Pancreas (tissue), 10 donors: ENCODE measurements at regions not wholly inside any gene's neighbourhood (a gene's known extent, or its start where the extent isn't known, plus 50 kb on each side); places are given as distances from the start of the nearest gene placed in this dataset.

Experiments
- ATAC-seq, 4 donors: fragments of 200-7000 bp; cut with Tn5 transposase; one replicate each; pipeline versions ENCODE4 v1.8.0 to v1.9.1; 2020; ENCODE audit warnings: mild to moderate bottlenecking in 4 of 4, moderate library complexity in 4 of 4
- DNase-seq, 6 donors: peaks; one replicate each; pipeline ENCODE4 v3.0.0-alpha.2; 2020
- FAIRE-seq: peaks from 2 replicates; lab custom pipeline; 2012; peaks lifted over from hg19 to GRCh38; lab: Jason Lieb, UNC
- H3K27ac ChIP-seq, 4 donors: fragments of 200-600 bp; sonication (generic); 1 replicate in 3 of 4; 2 replicates in 1 of 4; pipeline versions ENCODE4 v1.5.0 to v1.8.0; 2020
- H3K27me3 ChIP-seq, 4 donors: fragments of 200-600 bp; one replicate each; pipeline ENCODE4 v1.8.0; 2021
- H3K36me3 ChIP-seq, 3 donors: fragments of 200-600 bp; sonication (generic) in 1 of 3; one replicate each; pipeline versions ENCODE4 v1.5.0 to v1.8.0; 2020 to 2021
- H3K4me1 ChIP-seq, 3 donors: fragments of 200-600 bp; one replicate each; pipeline ENCODE4 v1.8.0; 2021
- H3K4me3 ChIP-seq, 4 donors: fragments of 200-600 bp; sonication (generic) in 2 of 4; one replicate each; pipeline versions ENCODE4 v1.5.0 to v1.8.0; 2020 to 2021
- H3K9me3 ChIP-seq, 4 donors: fragments of 200-600 bp; one replicate each; pipeline ENCODE4 v1.8.0; 2021
- WGBS, 2 donors: extraction: QIAGEN DNeasy Blood & Tissue Kit; methylation state at CpG; one replicate each; pipeline ENCODE4 v1.1.7; 2013; 5-methylcytosine and 5-hydroxymethylcytosine counted together
- intact Hi-C, 3 donors: fragments of 100-400 bp; cut with DNase I; formaldehyde crosslinking; loops; one replicate each; pipeline versions ENCODE4 v1.11.1 to v1.14.2; 2022
- TF ChIP-seq, protein P1 (sequence below), 4 donors: fragments of 200-600 bp; sonication (generic) in 3 of 4; IDR thresholded peaks; one replicate each; pipeline versions ENCODE4 v1.5.0 to v1.8.0; 2021; ENCODE audit warnings: antibody characterized with exemption in 4 of 4
- donor health status: healthy with polysubstance abuse.
- donor health status: DM: no; HTN: no; CAD: no; lungs with moderate emphysema.
- donor health status: DM: no; HTN: no; CAD: no.
- donor health status: control.
- donor health status: control.
- donor health status: Bipolar disorder and iron deficiency.
- donor health status: DM: yes; HTN: yes; CAD: no.
- donor health status: DM: no; HTN: no; CAD: no.
- donor health status: DM: no; HTN: no; CAD: no.
- donor health status: DM: yes; HTN: yes; CAD: no.

DNA sequence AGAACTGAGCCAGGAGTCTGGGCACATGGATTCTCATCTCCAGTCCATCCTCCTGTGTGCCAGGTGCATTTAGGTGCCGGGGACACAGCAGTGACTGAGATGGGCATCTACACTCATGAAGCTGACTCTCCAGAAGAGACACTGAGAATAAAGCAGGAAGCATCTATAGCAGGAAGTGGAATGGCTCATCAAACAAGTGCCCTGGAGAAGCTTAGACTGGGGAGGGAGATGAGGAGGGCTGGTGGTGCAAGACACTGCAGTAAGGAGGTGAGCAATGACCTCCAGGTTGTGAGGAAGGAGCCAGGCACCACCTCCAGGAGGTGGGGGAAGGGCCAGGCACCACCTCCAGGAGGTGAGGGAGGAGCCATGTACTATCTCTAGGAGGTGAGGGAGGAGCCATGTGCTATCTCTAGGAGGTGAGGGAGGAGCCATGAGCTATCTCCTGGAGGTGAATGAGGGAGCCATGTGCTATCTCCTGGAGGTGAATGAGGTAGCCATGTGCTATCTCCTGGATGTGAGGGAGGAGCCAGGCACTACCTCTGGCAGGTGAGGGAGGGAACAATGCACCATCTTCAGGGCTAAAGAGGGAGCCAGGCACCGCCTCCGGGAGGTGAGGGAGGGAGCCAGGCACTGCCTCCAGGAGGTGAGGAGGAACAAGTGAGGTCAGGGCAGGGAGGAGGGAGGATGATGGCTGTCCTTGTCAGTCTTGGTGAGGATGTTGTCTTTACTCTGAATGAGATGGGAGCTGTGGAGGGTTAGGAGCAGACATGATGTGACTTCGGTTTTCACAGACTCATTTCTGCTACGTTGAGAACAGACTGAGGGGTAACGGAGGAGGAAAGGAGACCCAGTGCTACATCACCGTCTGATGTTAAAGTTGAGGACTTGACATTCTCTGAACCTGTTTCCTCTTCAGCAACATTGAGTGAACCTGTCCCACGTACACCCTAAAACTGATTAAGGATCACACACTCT is 961.9 kb upstream of the TMEM132C start:
- no peaks in the 10 kb centered on the region for H3K36me3 ChIP-seq
- DNase-seq: no peak
- no peak for ATAC-seq
- TF ChIP-seq, protein P1, sequence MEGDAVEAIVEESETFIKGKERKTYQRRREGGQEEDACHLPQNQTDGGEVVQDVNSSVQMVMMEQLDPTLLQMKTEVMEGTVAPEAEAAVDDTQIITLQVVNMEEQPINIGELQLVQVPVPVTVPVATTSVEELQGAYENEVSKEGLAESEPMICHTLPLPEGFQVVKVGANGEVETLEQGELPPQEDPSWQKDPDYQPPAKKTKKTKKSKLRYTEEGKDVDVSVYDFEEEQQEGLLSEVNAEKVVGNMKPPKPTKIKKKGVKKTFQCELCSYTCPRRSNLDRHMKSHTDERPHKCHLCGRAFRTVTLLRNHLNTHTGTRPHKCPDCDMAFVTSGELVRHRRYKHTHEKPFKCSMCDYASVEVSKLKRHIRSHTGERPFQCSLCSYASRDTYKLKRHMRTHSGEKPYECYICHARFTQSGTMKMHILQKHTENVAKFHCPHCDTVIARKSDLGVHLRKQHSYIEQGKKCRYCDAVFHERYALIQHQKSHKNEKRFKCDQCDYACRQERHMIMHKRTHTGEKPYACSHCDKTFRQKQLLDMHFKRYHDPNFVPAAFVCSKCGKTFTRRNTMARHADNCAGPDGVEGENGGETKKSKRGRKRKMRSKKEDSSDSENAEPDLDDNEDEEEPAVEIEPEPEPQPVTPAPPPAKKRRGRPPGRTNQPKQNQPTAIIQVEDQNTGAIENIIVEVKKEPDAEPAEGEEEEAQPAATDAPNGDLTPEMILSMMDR (IDR thresholded peaks at IDR 0.05): no peak
- no peak for FAIRE-seq
- intact Hi-C loops: no loop called here
- no peaks in the 10 kb centered on the region for H3K9me3 ChIP-seq
- H3K4me3 ChIP-seq: no peak overlapping the region
- H3K27ac ChIP-seq: no peak overlapping the region
- peaks cover 0 to 6% (median 0%) of the 10 kb centered on the region in 4 donors for H3K27me3 ChIP-seq
- WGBS, 2 donors: 74 to 86% methylated on average over 8 of the region's 8 CpGs
- H3K4me1 ChIP-seq: no peaks in the 10 kb centered on the region

DNA sequence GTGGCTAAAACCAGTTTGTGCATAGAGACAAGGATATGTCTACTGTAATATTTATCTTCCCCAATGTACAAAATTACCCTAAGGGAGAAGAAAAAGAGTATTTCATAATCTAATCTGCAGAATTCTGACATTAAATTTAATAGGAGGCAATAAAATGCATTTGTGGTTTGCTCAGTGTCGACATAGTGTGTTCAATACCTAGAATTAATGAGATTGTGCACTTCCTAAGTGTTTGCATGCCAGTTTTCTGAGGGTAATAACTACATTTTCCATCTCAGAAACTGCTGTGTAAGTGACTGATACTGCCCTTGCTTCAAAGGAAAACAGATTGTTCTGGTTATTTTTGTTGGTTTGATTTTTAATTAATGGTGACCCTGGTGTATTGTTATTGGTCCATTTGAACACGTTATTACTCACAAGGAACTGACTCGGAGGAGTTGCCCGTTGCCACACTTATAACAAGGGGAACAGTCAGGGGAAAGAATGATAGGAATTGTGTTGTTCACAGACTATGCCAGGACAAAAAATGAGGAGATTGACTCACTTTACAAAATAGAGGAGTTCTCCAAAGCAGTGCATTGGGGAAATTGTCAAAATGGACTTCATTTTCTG is 960.3 kb upstream of the TMEM132C start:
- TF ChIP-seq, protein P1 (IDR thresholded peaks at IDR 0.05): no peak
- no peaks in the 10 kb centered on the region for H3K9me3 ChIP-seq
- WGBS, 2 donors: 23 to 37% methylated on average over 4 of the region's 4 CpGs
- intact Hi-C loops: no loop called here
- ATAC-seq (no peak), FAIRE-seq (no peak), DNase-seq (no peak)
- H3K4me3 ChIP-seq: no peak overlapping the region
- H3K27ac ChIP-seq: no peak overlapping the region
- H3K27me3 ChIP-seq: peaks cover 0 to 6% (median 0%) of the 10 kb centered on the region in 4 donors
- no peaks in the 10 kb centered on the region for H3K4me1 ChIP-seq
- no peaks in the 10 kb centered on the region for H3K36me3 ChIP-seq

DNA sequence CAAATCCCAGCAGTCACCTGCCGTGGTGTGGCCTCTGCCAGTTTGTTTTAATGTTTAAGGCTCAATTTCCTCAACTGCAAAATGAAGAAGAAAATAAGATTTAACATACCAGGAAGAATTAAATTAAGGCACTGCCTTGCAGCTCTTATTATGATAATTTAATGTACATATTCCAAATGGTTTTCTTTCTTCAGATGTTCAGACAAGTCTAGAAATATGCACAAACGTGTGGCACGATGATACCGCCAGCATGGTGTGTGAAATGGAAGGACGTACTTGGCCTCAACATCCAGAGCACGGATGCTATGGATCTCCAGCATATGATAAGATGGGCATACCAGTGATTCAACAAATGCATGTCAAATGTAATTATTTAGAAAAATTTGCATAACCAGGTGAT is 959.4 kb upstream of the TMEM132C start:
- no peak for FAIRE-seq
- ATAC-seq: no peak
- DNase-seq: no peak
- H3K36me3 ChIP-seq: no peaks in the 10 kb centered on the region
- no peaks in the 10 kb centered on the region for H3K4me1 ChIP-seq
- intact Hi-C loops: no loop called here
- WGBS, 2 donors: 62 to 77% methylated on average over 6 of the region's 6 CpGs
- H3K4me3 ChIP-seq: no peak overlapping the region
- H3K9me3 ChIP-seq: no peaks in the 10 kb centered on the region
- H3K27ac ChIP-seq: no peak overlapping the region
- TF ChIP-seq, protein P1 (IDR thresholded peaks at IDR 0.05): no peak
- peaks cover 0 to 6% (median 0%) of the 10 kb centered on the region in 4 donors for H3K27me3 ChIP-seq

DNA sequence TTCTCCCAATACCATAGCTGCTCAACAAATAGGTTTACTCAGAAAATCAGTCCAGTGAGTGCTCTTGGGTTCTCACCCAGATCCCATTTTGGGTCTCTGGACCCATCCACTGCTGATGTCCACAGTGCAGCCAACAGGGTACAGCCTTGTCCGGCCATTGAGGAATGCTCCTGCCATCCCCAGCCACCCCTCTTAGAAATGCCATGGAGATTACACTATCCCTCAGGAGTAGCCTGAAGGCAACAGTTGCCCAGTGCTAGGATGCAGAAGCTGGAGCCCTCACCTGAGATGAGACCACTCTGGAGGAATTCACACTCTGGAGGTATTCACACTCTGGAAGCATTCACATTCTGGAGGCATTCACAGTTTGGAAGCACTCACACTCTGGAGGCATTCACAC is 958.8 kb upstream of the TMEM132C start:
- H3K27ac ChIP-seq: no peak overlapping the region
- no peaks in the 10 kb centered on the region for H3K4me1 ChIP-seq
- peaks cover 0 to 6% (median 0%) of the 10 kb centered on the region in 4 donors for H3K27me3 ChIP-seq
- intact Hi-C loops: no loop called here
- ATAC-seq (no peak), DNase-seq (no peak), FAIRE-seq (no peak)
- 55 to 75% methylated on average over 1 of the region's 1 CpG for WGBS, 2 donors
- no peaks in the 10 kb centered on the region for H3K9me3 ChIP-seq
- TF ChIP-seq, protein P1 (IDR thresholded peaks at IDR 0.05): no peak
- H3K4me3 ChIP-seq: no peak overlapping the region
- no peaks in the 10 kb centered on the region for H3K36me3 ChIP-seq
